Astrocyte (in vitro differentiated cells and primary cell): ENCODE measurements at regions not wholly inside any gene's neighbourhood (a gene's known extent, or its start where the extent isn't known, plus 50 kb on each side); places are given as distances from the start of the nearest gene placed in this dataset.

Source experiments
- CTCF ChIP-seq: IDR thresholded peaks from 2 replicates; pipeline ENCODE4 v1.5.1; 2011; ENCODE audit warnings: low read depth, mild to moderate bottlenecking, inconsistent platforms, low read length, moderate library complexity; ENCODE audit not compliant: insufficient read depth
- EZH2 ChIP-seq: IDR thresholded peaks from 2 replicates; pipeline ENCODE4 v1.6.1; 2012; ENCODE audit warnings: mild to moderate bottlenecking, low read length, inconsistent platforms; ENCODE audit not compliant: insufficient read depth

DNA sequence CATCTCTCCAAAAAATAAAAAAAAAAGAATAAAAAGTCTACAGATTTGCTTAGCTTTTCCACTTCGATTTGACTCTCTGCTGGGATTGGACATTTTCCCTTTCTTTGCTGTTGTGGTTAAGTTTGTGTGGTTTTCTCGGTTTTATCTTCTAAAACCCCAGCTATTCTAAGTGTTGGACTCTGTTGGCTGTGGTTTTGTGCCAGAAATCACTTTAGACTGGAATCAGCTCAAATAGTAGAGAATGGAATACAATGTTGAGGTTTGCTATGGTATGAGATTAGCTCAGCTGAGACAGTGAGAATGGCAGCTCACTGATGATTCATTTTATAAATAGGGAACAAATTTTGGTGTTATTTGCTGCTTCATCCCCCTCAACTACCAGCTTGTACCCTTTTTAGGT, 116.0 kb downstream of the BUB3 start:
- TF ChIP-seq CTCF (no peak), EZH2 (no peak)
